Stimulated activated CD4-positive, alpha-beta T cell treated with anti-CD3 and anti-CD28 coated beads, Interleukin-4, amount 100 ng/mL, for 48 hours (primary cell): ENCODE measurements at regions not wholly inside any gene's neighbourhood (a gene's known extent, or its start where the extent isn't known, plus 50 kb on each side); places are given as distances from the start of the nearest gene placed in this dataset.
"Not testable (repeated sequence)": the region's sequence is repeated elsewhere in the genome, so short reads cannot be mapped to it uniquely, and the experiment has no call there.

ENCODE experiments used
- DNase-seq, 2 donors: peaks; one replicate each; pipeline ENCODE4 v3.0.0-alpha.2; 2020; ENCODE audit warnings: low read depth in 2 of 2

- DNase-seq, result no peak
These were observed 601.5 kb upstream of the SOX9 start for GRCh38 chr17:71519285-71519684.

- DNase-seq, result no peak
These were observed 599.1 kb upstream of the SOX9 start for GRCh38 chr17:71521724-71522123.

GRCh38 chr17:71522383-71522782 lies 598.4 kb upstream of the SOX9 start:
- no peak for DNase-seq

- DNase-seq, result no peak
These were observed 593.5 kb upstream of the SOX9 start for GRCh38 chr17:71527311-71527710.

- no peak for DNase-seq
These were observed 592.6 kb upstream of the SOX9 start for GRCh38 chr17:71528210-71528609.

GRCh38 chr17:71530248-71530647 lies 590.6 kb upstream of the SOX9 start:
- DNase-seq, result no peak

GRCh38 chr17:71535321-71535720 lies 585.5 kb upstream of the SOX9 start:
- no peak for DNase-seq

GRCh38 chr17:71546419-71546818 lies 574.4 kb upstream of the SOX9 start:
- no peak for DNase-seq

GRCh38 chr17:71547904-71548303 lies 572.9 kb upstream of the SOX9 start:
- no peak for DNase-seq

GRCh38 chr17:71548540-71549190 lies 572.2 kb upstream of the SOX9 start:
- no peak for DNase-seq

GRCh38 chr17:71550675-71551074 lies 570.1 kb upstream of the SOX9 start:
- no peak for DNase-seq

GRCh38 chr17:71553381-71553780 lies 567.4 kb upstream of the SOX9 start:
- no peak for DNase-seq

GRCh38 chr17:71558901-71559300 lies 561.9 kb upstream of the SOX9 start:
- DNase-seq, result no peak

GRCh38 chr17:71572343-71572742 lies 548.5 kb upstream of the SOX9 start:
- DNase-seq, result no peak

- DNase-seq, result no peak
These were observed 542.4 kb upstream of the SOX9 start for GRCh38 chr17:71578446-71578845.

GRCh38 chr17:71580220-71580619 lies 540.6 kb upstream of the SOX9 start:
- DNase-seq, result no peak

GRCh38 chr17:71585540-71585939 lies 535.3 kb upstream of the SOX9 start:
- no peak for DNase-seq

GRCh38 chr17:71592431-71592830 lies 528.4 kb upstream of the SOX9 start:
- DNase-seq, result no peak

- DNase-seq, result no peak
These were observed 527.7 kb upstream of the SOX9 start for GRCh38 chr17:71593078-71593477.

GRCh38 chr17:71599583-71599982 lies 521.2 kb upstream of the SOX9 start:
- DNase-seq, result not testable (repeated sequence)

- DNase-seq, result no peak
These were observed 520.6 kb upstream of the SOX9 start for GRCh38 chr17:71600137-71600789.

GRCh38 chr17:71601894-71602504 lies 518.8 kb upstream of the SOX9 start:
- no peak for DNase-seq

GRCh38 chr17:71613996-71614395 lies 506.8 kb upstream of the SOX9 start:
- no peak for DNase-seq
